ENCODE measurements at regions not wholly inside any gene's neighbourhood (a gene's known extent, or its start where the extent isn't known, plus 50 kb on each side); places are given as distances from the start of the nearest gene placed in this dataset.

- no peaks in the 10 kb centered on the region for H3K27me3 ChIP-seq
- H3K27ac ChIP-seq = no peak overlapping the region
- no peak for TF ChIP-seq CTCF (IDR thresholded peaks at IDR 0.05)
- H3K4me1 ChIP-seq (ENCODE audit: control insufficient read depth in 1 of 2, insufficient read depth in 1 of 2, low read depth in 1 of 2, low read length in 1 of 2) = no peaks in the 10 kb centered on the region
- H3K9me3 ChIP-seq = peaks cover 3% of the 10 kb centered on the region
- no peak overlapping the region for H3K4me3 ChIP-seq (ENCODE audit: low read depth in 1 of 2, low read length in 1 of 2)
- no peaks in the 10 kb centered on the region for H3K36me3 ChIP-seq
These were observed 819.3 kb downstream of the KCNJ2 start for GRCh38 chr17:70988622-70989021.

GRCh38 chr17:70989280-70989679, 819.9 kb downstream of the KCNJ2 start:
- no peaks in the 10 kb centered on the region for H3K36me3 ChIP-seq
- no peak overlapping the region for H3K27ac ChIP-seq
- H3K4me1 ChIP-seq (ENCODE audit: control insufficient read depth in 1 of 2, insufficient read depth in 1 of 2, low read depth in 1 of 2, low read length in 1 of 2) = no peaks in the 10 kb centered on the region
- H3K27me3 ChIP-seq = no peaks in the 10 kb centered on the region
- no peak overlapping the region for H3K4me3 ChIP-seq (ENCODE audit: low read depth in 1 of 2, low read length in 1 of 2)
- H3K9me3 ChIP-seq = peaks cover 3% of the 10 kb centered on the region
- TF ChIP-seq CTCF (IDR thresholded peaks at IDR 0.05) = no peak

GRCh38 chr17:70994194-70994593, 824.9 kb downstream of the KCNJ2 start:
- Histone ChIP-seq H3K9me3 (no peaks in the 10 kb centered on the region), H3K4me3 (ENCODE audit: low read depth in 1 of 2, low read length in 1 of 2) (no peak overlapping the region), H3K4me1 (ENCODE audit: control insufficient read depth in 1 of 2, insufficient read depth in 1 of 2, low read depth in 1 of 2, low read length in 1 of 2) (no peaks in the 10 kb centered on the region), H3K36me3 (no peaks in the 10 kb centered on the region), H3K27ac (no peak overlapping the region), H3K27me3 (no peaks in the 10 kb centered on the region)
- no peak for TF ChIP-seq CTCF (IDR thresholded peaks at IDR 0.05)

- no peaks in the 10 kb centered on the region for H3K36me3 ChIP-seq
- H3K4me3 ChIP-seq (ENCODE audit: low read depth in 1 of 2, low read length in 1 of 2) = no peak overlapping the region
- H3K27me3 ChIP-seq = no peaks in the 10 kb centered on the region
- H3K27ac ChIP-seq = no peak overlapping the region
- no peaks in the 10 kb centered on the region for H3K9me3 ChIP-seq
- no peak for TF ChIP-seq CTCF (IDR thresholded peaks at IDR 0.05)
- H3K4me1 ChIP-seq (ENCODE audit: control insufficient read depth in 1 of 2, insufficient read depth in 1 of 2, low read depth in 1 of 2, low read length in 1 of 2) = no peaks in the 10 kb centered on the region
These were observed 826.7 kb downstream of the KCNJ2 start for GRCh38 chr17:70995997-70996396.

- no peak for TF ChIP-seq CTCF (IDR thresholded peaks at IDR 0.05)
- H3K4me1 ChIP-seq (ENCODE audit: control insufficient read depth in 1 of 2, insufficient read depth in 1 of 2, low read depth in 1 of 2, low read length in 1 of 2) = no peaks in the 10 kb centered on the region
- no peaks in the 10 kb centered on the region for H3K9me3 ChIP-seq
- no peaks in the 10 kb centered on the region for H3K36me3 ChIP-seq
- no peak overlapping the region for H3K4me3 ChIP-seq (ENCODE audit: low read depth in 1 of 2, low read length in 1 of 2)
- no peak overlapping the region for H3K27ac ChIP-seq
- H3K27me3 ChIP-seq = no peaks in the 10 kb centered on the region
These were observed 834.4 kb downstream of the KCNJ2 start for GRCh38 chr17:71003736-71004135.

GRCh38 chr17:71004413-71004812, 835.1 kb downstream of the KCNJ2 start:
- H3K27ac ChIP-seq = no peak overlapping the region
- no peak overlapping the region for H3K4me3 ChIP-seq (ENCODE audit: low read depth in 1 of 2, low read length in 1 of 2)
- no peaks in the 10 kb centered on the region for H3K36me3 ChIP-seq
- H3K27me3 ChIP-seq = no peaks in the 10 kb centered on the region
- no peaks in the 10 kb centered on the region for H3K9me3 ChIP-seq
- TF ChIP-seq CTCF (IDR thresholded peaks at IDR 0.05) = no peak
- no peaks in the 10 kb centered on the region for H3K4me1 ChIP-seq (ENCODE audit: control insufficient read depth in 1 of 2, insufficient read depth in 1 of 2, low read depth in 1 of 2, low read length in 1 of 2)
